Motor neuron (in vitro differentiated cells): ENCODE measurements at regions not wholly inside any gene's neighbourhood (a gene's known extent, or its start where the extent isn't known, plus 50 kb on each side); places are given as distances from the start of the nearest gene placed in this dataset.
A peak's percentile ranks its signal among the peaks of the same experiment; 100 is the strongest.

ENCODE experiments used
- ATAC-seq, 8 experiments: fragments of 200-7000 bp; cut with Tn5 transposase; replicated peaks in 6 of 8; 2 replicates each; pipeline ENCODE4 v1.8.0; 2021; ENCODE audit warnings: mild to moderate bottlenecking in 8 of 8, moderate library complexity in 8 of 8
- H3K27ac ChIP-seq, 2 donors: fragments of 250-450 bp; sonication (Bioruptor Pico); 2 replicates each; pipeline ENCODE4 v1.9.0; 2021; ENCODE audit warnings: antibody characterized with exemption in 2 of 2, mild to moderate bottlenecking in 2 of 2, moderate library complexity in 1 of 2
- H3K4me1 ChIP-seq, 2 donors: fragments of 250-450 bp; sonication (Bioruptor Pico); replicated peaks in 1 of 2; 2 replicates each; pipeline ENCODE4 v1.6.1; 2021; ENCODE audit warnings: antibody characterized with exemption in 2 of 2, mild to moderate bottlenecking in 2 of 2, moderate library complexity in 1 of 2
- H3K4me3 ChIP-seq, 5 donors: fragments of 250-450 bp; sonication (Bioruptor Pico); 2 replicates each; pipeline ENCODE4 v1.9.0; 2021; ENCODE audit warnings: antibody characterized with exemption in 5 of 5, mild to moderate bottlenecking in 5 of 5, moderate library complexity in 4 of 5
- WGBS, 10 experiments: fragments of 450-650 bp; shearing (Covaris generic); methylation state at CpG; one replicate each; pipeline ENCODE4 v1.0.0; 2022; 5-methylcytosine and 5-hydroxymethylcytosine counted together
- in situ Hi-C, 9 experiments: fragments of 400-800 bp; cut with MboI; loops; one replicate each; pipeline ENCODE4 v1.15.0; 2021; ENCODE audit warnings: low sequenced_read_pairs in 9 of 9, low pct_unique_long_range_greater_than_20kb in 2 of 9; ENCODE audit not compliant: unreplicated experiment in 9 of 9

GRCh38 chr14:106845286-106846087 lies 1319.1 kb downstream of the TMEM121 start:
- no peak overlapping the region for H3K4me3 ChIP-seq
- no peaks in the 10 kb centered on the region for H3K4me1 ChIP-seq
- in situ Hi-C loops = no loop called here
- no peak for ATAC-seq
- H3K27ac ChIP-seq = no peak overlapping the region
- 23 to 72% (median 55%) methylated on average over 4 to 17 of the region's 17 CpGs for WGBS, 10 experiments

DNA sequence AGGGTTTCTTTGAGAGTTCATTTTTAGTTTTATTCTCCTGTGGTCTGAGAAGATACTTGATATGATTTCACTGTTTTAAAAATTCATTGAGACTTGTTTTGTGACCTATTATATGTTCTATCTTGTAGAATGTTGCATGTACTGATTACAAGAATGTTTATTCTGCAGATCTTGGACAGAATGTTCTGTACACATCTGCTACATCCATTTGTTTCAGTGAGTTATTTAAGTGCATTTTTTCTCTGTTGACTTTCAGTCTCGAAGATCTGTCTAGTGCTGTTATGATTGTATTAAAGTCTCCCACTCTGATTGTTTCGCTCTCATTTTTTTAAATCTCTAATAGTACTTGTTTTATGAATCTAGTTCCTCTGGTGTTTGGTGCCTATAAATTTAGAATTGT lies 1319.8 kb downstream of the TMEM121 start:
- 0 to 28% (median 14%) methylated on average over 1 to 2 of the region's 2 CpGs for WGBS, 10 experiments
- ATAC-seq = no peak
- H3K4me1 ChIP-seq = no peaks in the 10 kb centered on the region
- H3K27ac ChIP-seq = no peak overlapping the region
- in situ Hi-C loops = no loop called here
- no peak overlapping the region for H3K4me3 ChIP-seq

GRCh38 chr14:106848330-106849121 lies 1322.1 kb downstream of the TMEM121 start:
- 0 to 83% (median 26%) methylated on average over 1 to 3 of the region's 3 CpGs; no CpG with 5 or more reads in 1 of the 10 experiments for WGBS, 10 experiments
- in situ Hi-C loops = no loop called here

DNA sequence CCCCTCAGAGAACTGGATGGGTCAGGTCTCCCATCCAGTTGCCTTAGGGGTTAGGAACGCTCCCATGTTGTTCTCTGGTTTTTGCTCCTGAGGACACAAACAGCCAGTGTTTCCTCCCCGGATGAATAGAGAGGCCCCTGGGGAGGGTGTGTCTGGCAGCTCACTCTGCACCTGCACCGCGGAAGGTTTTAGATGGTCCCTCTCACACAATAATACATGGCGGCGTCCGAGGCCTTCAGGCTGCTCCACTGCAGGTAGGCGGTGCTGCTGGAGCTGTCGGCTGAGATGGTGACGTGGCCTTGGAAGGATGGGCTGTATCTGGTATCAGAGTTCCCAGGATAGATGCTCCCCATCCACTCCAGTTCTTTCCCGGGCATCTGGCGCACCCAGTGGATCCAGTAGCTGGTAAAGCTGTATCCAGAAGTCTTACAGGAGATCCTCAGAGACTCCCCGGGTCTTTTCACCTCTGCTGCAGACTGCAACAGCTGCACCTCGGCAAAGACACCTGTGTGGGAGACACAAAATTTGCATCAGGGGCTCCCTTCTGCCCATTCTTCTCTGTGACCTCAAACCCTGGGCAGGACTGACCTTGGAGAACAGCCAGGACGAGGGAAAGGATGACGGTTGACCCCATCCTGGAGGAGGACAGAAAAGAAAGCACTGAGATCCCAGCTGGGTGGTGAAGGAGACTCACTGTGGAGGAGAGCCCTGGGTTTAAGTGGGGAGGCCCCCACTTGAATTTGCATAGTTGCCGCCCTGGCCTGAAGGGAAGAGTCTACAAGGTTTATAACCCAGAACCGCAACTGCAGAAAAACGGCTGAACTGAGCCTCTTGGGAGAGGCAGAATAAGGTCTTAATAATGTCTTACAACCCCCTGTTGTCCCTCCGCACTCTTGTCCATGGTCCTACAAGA lies 1324.8 kb downstream of the TMEM121 start:
- WGBS, 10 experiments = 20 to 90% (median 61%) methylated on average over 2 to 7 of the region's 20 CpGs; no CpG with 5 or more reads in 1 of the 10 experiments
- no peak for ATAC-seq
- H3K4me3 ChIP-seq = no peak overlapping the region
- in situ Hi-C loops = no loop called here
- no peak overlapping the region for H3K27ac ChIP-seq
- no peaks in the 10 kb centered on the region for H3K4me1 ChIP-seq

More at GRCh38 chr14:106848330-106849121, 1322.1 kb downstream of the TMEM121 start:
- no peaks in the 10 kb centered on the region for H3K4me1 ChIP-seq
- H3K4me3 ChIP-seq = no peak overlapping the region
- no peak overlapping the region for H3K27ac ChIP-seq
- no peak for ATAC-seq

GRCh38 chr14:106872611-106873446 lies 1346.4 kb downstream of the TMEM121 start:
- peak in 3 of 8 experiments; percentile 34 to 79 (median 43) for ATAC-seq
- in situ Hi-C loops = no loop called here
- H3K4me3 ChIP-seq = no peak overlapping the region
- H3K4me1 ChIP-seq = no peaks in the 10 kb centered on the region
- H3K27ac ChIP-seq = no peak overlapping the region
- WGBS, 10 experiments = 49 to 87% (median 67%) methylated on average over 1 to 5 of the region's 23 CpGs; no CpG with 5 or more reads in 5 of the 10 experiments

DNA sequence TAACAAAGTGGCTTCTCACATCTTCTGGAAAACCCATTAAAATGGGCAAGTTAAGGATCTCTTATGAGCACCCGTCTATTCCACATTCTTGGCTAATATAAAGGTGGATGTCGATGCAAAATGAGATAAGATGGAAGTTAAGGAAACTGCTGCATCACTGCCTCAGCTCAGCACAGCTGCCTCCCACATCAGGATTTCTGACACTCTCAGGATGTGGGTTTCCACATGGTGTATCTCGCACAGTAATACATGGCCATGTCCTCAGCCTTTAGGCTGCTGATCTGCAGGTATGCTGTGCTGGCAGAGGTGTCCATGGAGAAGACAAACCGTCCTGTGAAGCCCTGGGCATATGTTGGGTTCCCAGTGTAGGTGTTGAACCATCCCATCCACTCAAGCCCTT lies 1348.0 kb downstream of the TMEM121 start:
- no peaks in the 10 kb centered on the region for H3K4me1 ChIP-seq
- H3K27ac ChIP-seq = no peak overlapping the region
- no peak for ATAC-seq
- no peak overlapping the region for H3K4me3 ChIP-seq
- in situ Hi-C loops = no loop called here
- WGBS, 10 experiments = 0 to 32% (median 15%) methylated on average over 1 to 4 of the region's 4 CpGs; no CpG with 5 or more reads in 4 of the 10 experiments

DNA sequence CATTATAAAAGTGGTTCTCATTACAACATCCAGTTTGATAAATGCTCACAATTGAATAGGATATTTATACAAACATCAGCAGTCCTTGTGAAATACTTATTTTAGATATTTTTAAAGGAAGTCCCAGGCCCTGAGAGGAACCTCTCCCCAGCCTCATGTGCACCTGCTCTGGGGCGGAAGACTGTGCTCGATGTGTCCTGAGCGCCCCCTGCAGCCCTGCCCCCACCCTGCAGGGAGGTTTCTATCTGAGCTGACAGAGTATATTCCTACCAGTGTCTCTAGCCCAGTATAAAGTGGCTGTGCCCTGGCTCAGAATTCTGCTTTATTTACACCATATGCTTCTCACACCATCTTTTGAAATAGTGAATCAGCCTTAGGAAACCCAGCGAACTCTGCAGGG lies 1349.1 kb downstream of the TMEM121 start:
- ATAC-seq = peak in 1 of 8 experiments; percentile 52
- H3K27ac ChIP-seq = no peak overlapping the region
- in situ Hi-C loops = no loop called here
- H3K4me1 ChIP-seq = no peaks in the 10 kb centered on the region
- WGBS, 10 experiments = 0 to 17% (median 0%) methylated on average over 1 to 4 of the region's 4 CpGs; no CpG with 5 or more reads in 4 of the 10 experiments
- H3K4me3 ChIP-seq = no peak overlapping the region

DNA sequence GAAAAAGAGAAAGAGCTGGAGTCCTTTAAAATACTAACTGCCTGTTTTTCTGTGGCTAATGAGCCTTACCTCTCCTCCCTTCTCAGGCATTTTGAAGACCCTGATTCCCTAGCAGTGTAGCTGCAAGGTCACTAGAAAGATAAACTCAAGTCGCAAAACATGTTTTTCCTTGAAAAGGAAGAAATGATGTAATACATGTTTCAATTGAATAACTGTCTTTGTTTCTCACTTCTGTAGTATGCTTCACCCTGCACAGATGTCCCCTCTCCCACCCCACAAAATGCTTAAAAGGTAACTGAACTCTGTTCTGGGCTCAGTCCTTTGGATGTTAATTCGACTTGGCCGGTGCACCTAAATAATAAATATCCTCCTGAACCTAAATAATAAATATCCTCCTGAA lies 1350.3 kb downstream of the TMEM121 start:
- in situ Hi-C loops = no loop called here
- 12 to 100% (median 51%) methylated on average over 1 to 3 of the region's 3 CpGs for WGBS, 10 experiments
- Histone ChIP-seq H3K4me1 (no peaks in the 10 kb centered on the region), H3K4me3 (no peak overlapping the region), H3K27ac (no peak overlapping the region)
- no peak for ATAC-seq

DNA sequence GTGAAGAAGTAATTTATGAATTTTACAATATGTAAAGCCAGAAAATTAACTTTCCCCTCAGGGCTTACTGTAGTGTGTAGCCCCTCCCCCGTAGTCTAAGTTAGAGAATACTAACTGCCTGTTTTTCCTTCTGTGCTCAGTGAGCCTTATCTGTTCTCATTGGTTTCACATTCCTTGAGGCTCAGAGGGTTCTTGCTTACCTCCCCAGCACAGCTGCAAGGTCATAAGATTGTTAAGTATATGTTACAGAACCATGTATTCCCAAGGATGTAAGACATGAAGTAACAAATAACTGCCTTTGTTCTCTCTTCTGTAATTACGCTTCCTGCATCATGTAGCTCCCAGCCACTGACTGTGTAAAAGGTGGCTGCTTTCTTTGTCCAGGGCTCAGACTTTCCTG lies 1351.1 kb downstream of the TMEM121 start:
- Histone ChIP-seq H3K27ac (no peak overlapping the region), H3K4me3 (no peak overlapping the region), H3K4me1 (no peaks in the 10 kb centered on the region)
- in situ Hi-C loops = no loop called here
- ATAC-seq = peak in 1 of 8 experiments; percentile 36
- WGBS, 10 experiments = 0 to 39% (median 32%) methylated on average over 1 to 2 of the region's 2 CpGs; no CpG with 5 or more reads in 4 of the 10 experiments

GRCh38 chr14:106879241-106879640 lies 1352.9 kb downstream of the TMEM121 start:
- H3K4me1 ChIP-seq = no peaks in the 10 kb centered on the region
- H3K27ac ChIP-seq = no peak overlapping the region
- peak in 2 of 8 experiments; percentile 35 to 76 for ATAC-seq
- no peak overlapping the region for H3K4me3 ChIP-seq
- 20 to 100% (median 56%) methylated on average over 1 to 6 of the region's 8 CpGs; no CpG with 5 or more reads in 2 of the 10 experiments for WGBS, 10 experiments
- in situ Hi-C loops = no loop called here

- WGBS, 10 experiments = 25 to 100% (median 56%) methylated on average over 1 to 7 of the region's 44 CpGs; no CpG with 5 or more reads in 6 of the 10 experiments
- in situ Hi-C loops = no loop called here
- H3K27ac ChIP-seq = no peak overlapping the region
- no peaks in the 10 kb centered on the region for H3K4me1 ChIP-seq
- H3K4me3 ChIP-seq = no peak overlapping the region
- peak in 3 of 8 experiments; percentile 21 to 57 (median 50) for ATAC-seq
Measured at GRCh38 chr14:106883218-106883692, 1356.9 kb downstream of the TMEM121 start.
